ENCODE measurements at regions not wholly inside any gene's neighbourhood (a gene's known extent, or its start where the extent isn't known, plus 50 kb on each side); places are given as distances from the start of the nearest gene placed in this dataset.

DNA sequence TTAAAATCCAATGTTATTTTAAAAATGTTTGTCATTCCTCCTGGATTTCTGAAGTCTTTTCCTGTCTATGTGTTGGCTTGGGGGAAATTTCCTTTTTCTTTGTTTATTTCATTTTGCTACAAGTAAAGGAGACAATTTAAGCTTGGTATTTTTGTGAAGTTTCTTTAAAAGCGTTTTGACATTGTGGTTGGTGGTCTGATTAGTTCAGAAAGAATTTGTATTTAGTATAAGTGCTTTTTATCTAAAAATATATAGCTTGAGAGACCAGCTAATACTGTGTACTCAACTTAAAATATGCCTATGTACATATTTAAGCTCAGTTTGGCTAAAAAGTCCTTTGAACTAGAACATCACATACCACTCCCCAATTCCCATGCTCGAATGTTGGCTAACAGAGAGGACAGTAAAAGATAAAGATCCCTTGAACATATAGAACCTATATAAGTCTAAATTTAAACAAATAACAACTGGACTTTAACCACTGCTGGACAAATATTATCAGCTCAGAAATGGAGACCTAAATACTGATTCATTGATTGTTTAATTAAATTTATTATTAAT is 237.6 kb downstream of the TLE4 start:
- DNase-seq = no peak

DNA sequence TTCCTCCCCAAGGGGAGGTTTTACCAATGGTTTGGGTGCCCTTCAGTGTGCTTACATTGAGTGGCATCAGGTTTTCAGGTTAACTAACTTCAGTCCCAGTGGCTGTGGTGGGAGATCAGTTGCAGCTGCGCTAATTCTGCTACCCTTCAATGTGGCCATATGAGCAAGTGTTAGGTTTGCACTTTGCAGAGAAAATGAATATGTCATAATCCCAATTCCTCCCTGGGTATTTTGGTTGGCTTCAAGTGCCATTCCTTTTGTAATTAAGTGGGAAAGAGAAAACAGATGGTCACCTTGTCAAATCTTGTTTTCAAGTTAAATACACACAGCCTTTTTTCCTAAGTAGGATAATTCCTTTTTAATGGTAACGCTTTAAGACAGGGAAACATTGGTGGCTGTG is 236.2 kb downstream of the TLE4 start:
- DNase-seq = no peak

DNA sequence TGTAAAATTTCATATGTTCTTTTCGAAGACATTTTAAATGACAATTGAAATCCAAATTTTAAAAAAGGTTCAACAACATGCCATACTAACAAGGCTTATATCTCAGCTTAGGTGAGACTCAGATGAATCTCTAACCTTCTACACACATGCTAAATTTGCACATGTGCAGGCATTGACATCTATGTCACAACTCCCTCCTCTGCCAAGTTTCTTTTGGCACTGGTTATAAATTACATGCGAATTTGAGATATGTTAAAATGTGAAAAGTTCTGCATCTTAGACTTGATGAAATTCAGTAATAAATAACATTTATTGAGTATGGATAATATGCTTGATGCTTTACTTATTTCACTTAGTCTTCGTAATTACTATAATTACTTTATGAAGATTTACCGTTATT is 234.3 kb downstream of the TLE4 start:
- DNase-seq = no peak

DNA sequence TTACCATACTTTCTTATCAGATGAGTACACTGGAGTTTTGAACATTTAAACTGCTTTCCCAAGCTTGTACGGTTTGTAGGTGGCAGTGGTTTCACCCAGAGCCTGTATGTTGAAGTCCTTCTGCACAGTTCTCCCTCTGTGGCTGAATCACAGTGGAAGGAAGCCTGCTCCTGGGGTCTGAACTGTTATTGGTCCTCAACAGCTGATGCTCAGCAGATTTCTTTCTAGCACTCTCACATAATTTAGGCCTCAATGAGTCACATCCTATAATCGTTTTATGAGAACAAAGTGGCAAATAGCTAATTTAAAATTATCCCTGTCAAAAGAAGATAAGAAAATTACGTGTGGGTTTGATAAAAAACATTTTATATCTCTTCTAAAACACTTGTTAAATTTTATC is 229.7 kb downstream of the TLE4 start:
- no peak for DNase-seq

DNA sequence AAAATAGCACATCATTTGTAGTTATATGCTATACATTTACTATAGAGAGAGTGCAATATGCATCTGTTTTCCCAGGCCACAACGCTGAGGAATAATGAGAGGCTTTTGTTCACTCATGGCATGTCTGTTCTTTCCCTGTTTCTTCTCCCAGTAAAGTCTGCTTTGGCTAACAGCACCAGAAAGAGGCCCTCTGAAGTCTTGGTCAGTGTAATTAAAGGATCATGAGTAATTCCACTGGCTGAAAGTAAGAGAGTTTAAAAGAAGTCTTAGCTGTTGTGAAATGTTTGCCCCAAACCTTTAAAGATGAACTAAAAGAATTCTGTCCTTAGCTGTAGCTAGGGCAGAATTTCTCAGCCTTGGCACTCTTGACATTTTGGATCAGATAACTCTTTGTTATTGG is 228.8 kb downstream of the TLE4 start:
- DNase-seq = no peak

DNA sequence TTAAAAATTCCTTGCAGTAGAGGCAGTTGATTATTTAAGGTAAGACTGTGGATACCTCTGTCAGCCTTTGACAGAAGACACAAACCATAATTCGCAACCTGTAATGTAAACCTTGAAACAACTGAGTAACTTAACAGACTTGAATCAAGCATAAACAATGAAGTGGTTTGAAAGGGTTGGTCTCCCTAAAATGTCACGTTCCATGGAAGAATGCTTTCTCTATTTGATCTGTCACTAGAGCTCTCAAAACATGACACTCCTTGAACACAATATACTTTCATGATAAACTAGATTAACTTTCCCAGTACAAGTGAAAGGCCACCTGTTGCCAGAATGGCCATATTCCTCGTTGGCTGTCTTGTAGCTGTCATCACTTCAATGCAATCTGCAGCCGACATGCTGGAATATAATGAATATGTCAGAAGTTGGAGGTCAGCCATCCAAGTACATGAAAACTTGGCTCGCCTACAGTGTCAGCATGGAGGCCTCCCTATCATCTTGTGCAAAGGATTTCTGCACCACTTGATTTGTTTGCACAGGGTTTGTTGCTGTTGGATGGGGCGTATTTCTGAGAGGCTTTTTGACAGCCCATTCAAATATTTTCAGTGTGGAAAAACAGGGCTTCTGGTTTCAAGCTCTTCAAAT is 228.0 kb downstream of the TLE4 start:
- no peak for DNase-seq

DNA sequence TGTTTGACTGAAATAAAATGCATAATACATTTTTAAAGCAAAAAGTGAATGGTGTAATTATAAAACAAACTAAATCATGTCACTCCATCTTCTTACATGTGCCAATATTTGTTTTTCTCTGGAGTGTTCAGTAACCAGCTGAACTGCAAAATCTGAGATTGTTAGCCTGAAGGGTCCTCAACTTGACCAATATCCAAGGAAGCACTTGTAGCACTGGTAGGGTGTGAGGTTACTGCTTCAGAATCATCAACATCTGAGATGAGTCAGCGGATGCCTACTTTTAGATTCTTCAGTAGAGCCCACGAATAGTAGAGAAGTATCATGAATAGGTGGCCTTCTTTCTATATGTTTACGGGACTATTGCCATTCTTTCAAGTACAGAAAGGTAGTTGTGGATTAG is 226.7 kb downstream of the TLE4 start:
- no peak for DNase-seq

DNA sequence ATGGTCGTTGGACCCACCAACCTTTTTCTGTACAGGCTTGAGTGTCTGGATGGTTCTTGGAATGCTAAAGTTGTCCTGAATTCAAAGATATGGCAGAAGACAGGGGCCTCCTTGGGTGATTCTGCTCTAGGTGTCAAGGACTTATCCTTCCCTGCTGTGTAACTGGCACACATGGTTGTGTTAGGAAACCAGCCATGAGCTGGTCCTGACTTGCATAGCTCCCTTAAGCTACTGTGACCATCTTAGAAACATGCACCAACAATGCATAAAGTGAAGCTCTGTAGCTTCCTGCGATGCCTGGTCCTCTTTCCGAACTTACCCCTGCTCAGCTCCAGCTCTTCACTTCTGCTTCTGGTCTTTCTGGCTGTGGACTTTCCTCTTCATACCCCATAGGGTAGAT is 224.6 kb downstream of the TLE4 start:
- no peak for DNase-seq

DNA sequence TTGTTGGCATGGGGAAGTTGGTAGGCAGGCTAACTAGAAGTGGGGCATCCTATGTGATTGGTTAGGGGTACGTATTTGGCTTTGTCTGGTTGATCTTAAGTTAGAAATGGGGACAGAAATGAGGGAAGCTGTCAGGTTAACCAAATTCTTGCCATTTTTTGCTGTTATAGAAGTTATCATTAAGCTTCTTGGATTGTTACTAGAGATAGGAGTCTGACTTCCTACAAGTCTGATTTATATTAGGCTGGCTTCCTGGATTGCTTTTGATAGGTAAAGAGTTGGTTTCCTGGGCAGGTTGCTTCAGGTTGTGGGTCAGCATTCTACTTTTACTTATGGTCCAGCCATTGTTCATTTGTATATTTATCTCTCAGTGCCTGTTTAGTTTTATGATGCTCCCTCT is 216.9 kb downstream of the TLE4 start:
- no peak for DNase-seq

DNA sequence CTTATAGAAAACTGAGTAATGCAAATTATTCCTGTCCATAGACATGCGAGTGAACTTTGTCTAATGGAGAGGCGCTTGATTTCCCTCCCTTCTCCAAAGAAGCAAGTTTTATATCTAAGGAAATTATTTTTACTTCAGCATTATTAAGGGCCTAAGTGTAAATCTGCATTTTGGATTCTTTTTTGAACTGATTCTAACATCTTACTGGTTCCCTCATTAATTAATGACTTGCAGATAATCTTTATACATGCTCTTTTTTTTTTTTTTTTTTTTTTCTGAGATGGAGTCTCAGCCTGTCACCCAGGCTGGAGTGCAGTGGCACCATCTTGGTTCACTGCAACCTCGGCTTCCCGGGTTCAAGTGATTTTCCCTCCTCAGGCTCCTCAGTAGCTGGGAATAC is 209.5 kb downstream of the TLE4 start:
- DNase-seq = no peak

DNA sequence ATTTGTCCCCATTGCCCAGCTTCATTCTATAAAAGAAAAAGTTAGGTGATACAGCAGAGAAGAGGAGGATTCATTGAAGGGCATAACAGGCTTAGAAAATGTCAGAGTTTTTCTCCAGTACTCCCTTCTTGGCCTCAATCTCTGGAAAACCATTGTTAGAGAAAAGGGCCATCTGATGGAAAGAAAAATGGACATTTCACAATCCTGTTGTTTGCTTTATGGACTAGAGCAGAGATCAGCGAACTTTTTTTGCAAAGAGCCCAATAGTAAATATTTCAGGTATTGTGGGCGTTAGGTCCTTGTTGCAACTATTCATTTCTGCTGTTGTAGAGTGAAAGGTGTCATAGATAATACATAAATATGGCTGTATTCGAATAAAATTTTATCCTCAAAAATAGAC is 208.8 kb downstream of the TLE4 start:
- no peak for DNase-seq

DNA sequence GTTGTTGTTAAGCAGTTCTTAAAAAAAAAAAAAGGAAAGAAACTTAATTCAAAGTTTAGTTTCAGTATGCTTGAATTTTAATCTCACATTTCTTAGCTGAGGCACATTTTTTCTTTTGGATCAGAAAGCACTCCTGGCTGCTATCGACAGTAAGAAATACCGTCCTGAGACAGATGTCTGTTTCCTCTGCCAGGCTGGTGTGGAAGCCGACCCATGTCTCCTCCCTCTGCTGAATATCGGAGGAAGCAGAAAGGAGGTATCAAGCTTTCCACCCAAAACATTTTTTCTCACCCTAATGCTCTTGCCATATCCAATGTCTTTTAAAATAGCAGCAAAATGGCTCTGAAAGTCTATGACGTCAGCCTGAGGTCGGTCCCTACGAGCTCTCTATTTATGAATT is 208.1 kb downstream of the TLE4 start:
- no peak for DNase-seq

DNA sequence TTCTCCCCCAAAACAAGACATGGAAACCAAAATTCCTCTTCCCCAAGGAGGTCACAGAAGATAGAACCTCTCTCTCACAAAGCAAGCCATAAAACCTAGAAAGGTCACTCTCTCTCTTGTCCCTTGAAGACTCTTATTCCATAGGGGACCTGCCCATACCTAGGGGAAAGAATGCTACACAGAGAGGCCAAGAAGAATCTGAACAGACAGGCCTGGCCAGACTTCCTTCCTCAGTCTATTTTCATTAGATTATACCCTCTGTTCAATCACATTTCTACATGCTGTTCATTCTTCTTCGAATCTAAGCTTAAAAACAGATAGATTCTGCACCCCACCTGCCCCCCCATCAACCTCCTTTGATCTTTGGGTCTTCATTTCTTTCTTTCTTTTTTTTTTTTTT is 206.8 kb downstream of the TLE4 start:
- DNase-seq = no peak

DNA sequence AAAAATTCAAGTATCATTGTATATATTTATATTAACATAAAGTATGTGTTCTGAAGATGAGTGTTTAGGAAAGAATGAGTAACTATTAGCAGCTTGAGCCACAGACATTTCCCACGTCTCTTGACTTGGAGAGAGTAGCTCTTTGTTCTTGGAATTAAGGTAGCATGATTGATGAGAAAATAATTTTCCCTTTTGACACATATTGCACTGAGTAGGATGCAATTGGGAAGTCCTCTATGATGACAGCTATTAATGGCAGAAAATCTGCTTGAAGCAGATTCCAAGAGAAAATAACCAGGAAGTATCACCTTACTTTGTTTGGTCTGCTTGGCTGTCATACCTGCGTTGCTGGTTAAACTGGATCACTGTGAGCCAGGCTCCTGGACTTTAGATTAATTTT is 204.8 kb downstream of the TLE4 start:
- no peak for DNase-seq
